HCT116 (cell line): ENCODE measurements at regions not wholly inside any gene's neighbourhood (a gene's known extent, or its start where the extent isn't known, plus 50 kb on each side); places are given as distances from the start of the nearest gene placed in this dataset.

Experiments
- ATAC-seq: fragments of 200-7000 bp; cut with Tn5 transposase; 2 replicates; pipeline ENCODE4 v1.9.1; 2020; ENCODE audit warnings: mild to moderate bottlenecking, moderate library complexity
- BruUV-seq: library from RNA; stranded (reverse); fragments of 400-500 nt; replicated peaks from 2 replicates; lab custom pipeline; 2021; lab: Mats Ljungman, UMichigan
- CTCF ChIA-PET: fragments of 300-600 bp; sonication (Branson Sonifier 250); formaldehyde crosslinking; loops from one replicate; lab custom pipeline; 2021; ENCODE audit warnings: antibody characterized with exemption; lab: Charles Lee
- POLR2A ChIA-PET: fragments of 300-600, 350-600 bp; sonication (Branson Sonifier 250); formaldehyde crosslinking; loops from one replicate; lab custom pipeline; 2021; ENCODE audit warnings: antibody characterized with exemption; lab: Charles Lee
- RAD21 ChIA-PET, 2 experiments: fragments of 300-600 bp; sonication (Branson Sonifier 250); formaldehyde crosslinking; loops; one replicate each; lab custom pipeline; 2023; ENCODE audit warnings: low total read pairs in 2 of 2; ENCODE audit not compliant: uncharacterized antibody in 2 of 2, unreplicated experiment in 2 of 2, low non-redundant PET in 1 of 2; lab: Charles Lee
- DNase-seq: peaks from one replicate; pipeline ENCODE4 v3.0.0-alpha.2; 2010; ENCODE audit warnings: low read depth, low spot score
- H2AFZ ChIP-seq: fragments of 200-600 bp; shearing (Covaris generic), sonication (generic); 2 replicates; pipeline ENCODE4 v1.6.1; 2017; ENCODE audit warnings: low read depth, mixed run types, mixed read lengths, antibody characterized with exemption, low read length; ENCODE audit not compliant: poor library complexity, severe bottlenecking
- H3K27ac ChIP-seq: 2 replicates; pipeline ENCODE4 v1.5.1; 2012; ENCODE audit warnings: low read depth, low read length
- H3K27me3 ChIP-seq: fragments of 200-600 bp; sonication (generic); 2 replicates; pipeline ENCODE4 v1.6.1; 2016; ENCODE audit warnings: mixed run types, low read length, mixed read lengths; ENCODE audit not compliant: insufficient read depth
- H3K36me3 ChIP-seq, 2 experiments: fragments of 200-500 bp in 1 of 2; fragments of 200-600 bp in 1 of 2; sonication (Bioruptor generic) in 1 of 2; sonication (generic) in 1 of 2; 2 replicates each; pipeline versions ENCODE4 v1.5.1 to v1.6.1; 2014 to 2016; ENCODE audit warnings: low read length in 2 of 2, inconsistent platforms in 1 of 2, mixed read lengths in 1 of 2, mixed run types in 1 of 2; ENCODE audit not compliant: insufficient read depth in 2 of 2, control insufficient read depth in 1 of 2
- H3K4me1 ChIP-seq, 2 experiments: fragments of 200-600 bp in 1 of 2; sonication (generic) in 1 of 2; 2 replicates each; pipeline versions ENCODE4 v1.5.1 to v1.6.1; 2012 to 2017; ENCODE audit warnings: low read length in 2 of 2, inconsistent platforms in 1 of 2, mild to moderate bottlenecking in 1 of 2, mixed read lengths in 1 of 2, mixed run types in 1 of 2, moderate library complexity in 1 of 2; ENCODE audit not compliant: insufficient read depth in 2 of 2, control insufficient read depth in 1 of 2
- H3K4me2 ChIP-seq: fragments of 200-600 bp; sonication (generic); 2 replicates; pipeline ENCODE4 v1.6.1; 2017; ENCODE audit warnings: mixed run types, low read length, mixed read lengths
- H3K4me3 ChIP-seq, 2 experiments: fragments of 200-600 bp in 1 of 2; sonication (generic) in 1 of 2; replicated peaks in 1 of 2; 2 replicates each; pipeline ENCODE4 v1.5.1; 2011 to 2016; ENCODE audit warnings: low read length in 2 of 2, control low read depth in 1 of 2, low read depth in 1 of 2, mild to moderate bottlenecking in 1 of 2, mixed read lengths in 1 of 2, mixed run types in 1 of 2
- H3K79me2 ChIP-seq: fragments of 200-600 bp; sonication (generic); 2 replicates; pipeline ENCODE4 v1.6.1; 2017; ENCODE audit warnings: mild to moderate bottlenecking, mixed run types, low read length, moderate library complexity, mixed read lengths; ENCODE audit not compliant: insufficient read depth
- H3K9ac ChIP-seq: fragments of 200-600 bp; sonication (generic); 2 replicates; pipeline ENCODE4 v1.6.1; 2016; ENCODE audit warnings: low read length, mixed read lengths
- H3K9me2 ChIP-seq: fragments of 200-600 bp; sonication (generic), shearing (Covaris generic); 2 replicates; pipeline ENCODE4 v1.6.1; 2017; ENCODE audit warnings: mixed run types, mild to moderate bottlenecking, moderate library complexity; ENCODE audit not compliant: insufficient read depth
- H3K9me3 ChIP-seq, 2 experiments: fragments of 200-500 bp in 1 of 2; fragments of 200-600 bp in 1 of 2; sonication (Bioruptor generic) in 1 of 2; sonication (generic) in 1 of 2; 2 replicates each; pipeline ENCODE4 v1.6.1; 2014 to 2017; ENCODE audit warnings: low read length in 2 of 2, mixed read lengths in 2 of 2, inconsistent platforms in 1 of 2, low read depth in 1 of 2, mild to moderate bottlenecking in 1 of 2, mixed run types in 1 of 2, moderate library complexity in 1 of 2; ENCODE audit not compliant: control insufficient read depth in 1 of 2, insufficient read depth in 1 of 2
- H4K20me1 ChIP-seq: fragments of 200-600 bp; sonication (generic), shearing (Covaris generic); 2 replicates; pipeline ENCODE4 v1.6.1; 2017; ENCODE audit warnings: mixed run types, mild to moderate bottlenecking, moderate library complexity; ENCODE audit not compliant: insufficient read depth
- ATF3 ChIP-seq: IDR thresholded peaks from 2 replicates; pipeline ENCODE4 v1.6.1; 2012
- CBX3 ChIP-seq: IDR thresholded peaks from 2 replicates; pipeline ENCODE4 v1.6.1; 2012; ENCODE audit warnings: low read depth
- CEBPB ChIP-seq: IDR thresholded peaks from 2 replicates; pipeline ENCODE4 v1.6.1; 2012; ENCODE audit warnings: low read depth
- CTCF ChIP-seq, 3 experiments: fragments of 200-600 bp in 1 of 3; sonication (generic) in 1 of 3; IDR thresholded peaks in 2 of 3; conservative IDR thresholded peaks in 1 of 3; 2 replicates each; pipeline ENCODE4 v1.5.1; 2012 to 2017; ENCODE audit warnings: low read depth in 2 of 3, low read length in 2 of 3, antibody characterized with exemption in 1 of 3, borderline replicate concordance in 1 of 3, control low read depth in 1 of 3, mild to moderate bottlenecking in 1 of 3, mixed read lengths in 1 of 3, mixed run types in 1 of 3, moderate library complexity in 1 of 3; ENCODE audit not compliant: insufficient read depth in 1 of 3
- ELF1 ChIP-seq: IDR thresholded peaks from 2 replicates; pipeline ENCODE4 v1.6.1; 2012; ENCODE audit warnings: low read depth, borderline replicate concordance
- EZH2 ChIP-seq: fragments of 200-600 bp; sonication (generic); IDR thresholded peaks from 2 replicates; pipeline ENCODE4 v1.6.1; 2017; ENCODE audit warnings: antibody characterized with exemption, mixed run types
- FOSL1 ChIP-seq: IDR thresholded peaks from 2 replicates; pipeline ENCODE4 v1.6.1; 2012; ENCODE audit warnings: low read depth
- JUND ChIP-seq: IDR thresholded peaks from 2 replicates; pipeline ENCODE4 v1.6.1; 2012
- MAX ChIP-seq: IDR thresholded peaks from 2 replicates; pipeline ENCODE4 v1.6.1; 2012
- POLR2A ChIP-seq: IDR thresholded peaks from 2 replicates; pipeline ENCODE4 v1.7.0; 2011; ENCODE audit warnings: borderline replicate concordance; ENCODE audit not compliant: insufficient read depth, insufficient read length; ENCODE audit errors: extremely low read depth
- POLR2AphosphoS5 ChIP-seq: IDR thresholded peaks from 2 replicates; pipeline ENCODE4 v1.6.1; 2011; ENCODE audit warnings: mild to moderate bottlenecking, low read depth, low read length, moderate library complexity
- REST ChIP-seq: IDR thresholded peaks from 2 replicates; pipeline ENCODE4 v1.6.1; 2012; ENCODE audit warnings: low read depth
- SP1 ChIP-seq: IDR thresholded peaks from 2 replicates; pipeline ENCODE4 v1.6.1; 2012; ENCODE audit warnings: low read depth
- SRF ChIP-seq: IDR thresholded peaks from 2 replicates; pipeline ENCODE4 v1.6.1; 2012; ENCODE audit warnings: low read depth
- TCF7L2 ChIP-seq: IDR thresholded peaks from 2 replicates; pipeline ENCODE4 v1.7.0; 2011; ENCODE audit warnings: borderline replicate concordance, inconsistent platforms; ENCODE audit not compliant: insufficient read depth, insufficient read length; ENCODE audit errors: extremely low read depth
- YY1 ChIP-seq: IDR thresholded peaks from 2 replicates; pipeline ENCODE4 v1.6.1; 2011; ENCODE audit warnings: low read length, low read depth, moderate library complexity, mild to moderate bottlenecking; ENCODE audit not compliant: insufficient replicate concordance; ENCODE audit errors: extremely low read depth
- ZFX ChIP-seq: fragments of 450-650 bp; IDR thresholded peaks from 2 replicates; pipeline ENCODE4 v1.6.1; 2017
- ZNF274 ChIP-seq: fragments of 200-500 bp; sonication (Bioruptor generic); IDR thresholded peaks from 2 replicates; pipeline ENCODE4 v1.6.1; 2014; ENCODE audit warnings: mild to moderate bottlenecking, low read depth, low read length, inconsistent platforms
- intact Hi-C: fragments of 100-400 bp; cut with micrococcal nuclease; formaldehyde crosslinking; loops from 2 replicates; pipeline ENCODE4 v1.10.0; 2022

GRCh38 chr5:52562473-52562872 lies 225.2 kb upstream of the ITGA1 start (continued):
- TF ChIP-seq ATF3, result no peak
- TF ChIP-seq POLR2A, result no peak
- no peak for TF ChIP-seq TCF7L2
- no peak for TF ChIP-seq CBX3
- no peak for TF ChIP-seq FOSL1
- no peak for TF ChIP-seq ELF1

GRCh38 chr5:52564587-52564986 lies 223.1 kb upstream of the ITGA1 start:
- intact Hi-C loops, result no loop called here
- Histone ChIP-seq H3K27ac (no peak overlapping the region), H2AFZ (no peak overlapping the region), H3K9me2 (no peaks in the 10 kb centered on the region), H3K9ac (no peak overlapping the region), H3K4me3 (no peak overlapping the region), H3K36me3 (no peaks in the 10 kb centered on the region), H3K79me2 (no peaks in the 10 kb centered on the region), H3K4me2 (no peak overlapping the region), H3K4me1 (no peaks in the 10 kb centered on the region), H4K20me1 (no peaks in the 10 kb centered on the region), H3K9me3 (no peaks in the 10 kb centered on the region), H3K27me3 (no peaks in the 10 kb centered on the region)
- no peak for ATAC-seq
- ChIA-PET POLR2A (no interaction called here), CTCF (no interaction called here), RAD21 (no interaction called here)
- DNase-seq, result no peak
- no TSS peak for BruUV-seq
- no peak for TF ChIP-seq CTCF (IDR thresholded peaks at IDR 0.05 in 2 of 3, conservative IDR thresholded peaks at IDR 0.05 in 1 of 3; ENCODE audit: borderline replicate concordance in 1 of 3, insufficient read depth in 1 of 3, low read depth in 2 of 3, low read length in 2 of 3)
- no peak for TF ChIP-seq JUND
- TF ChIP-seq POLR2AphosphoS5, result no peak
- no peak for TF ChIP-seq ZFX
- no peak for TF ChIP-seq CEBPB
- TF ChIP-seq ATF3, result no peak
- no peak for TF ChIP-seq YY1
- TF ChIP-seq FOSL1, result no peak
- TF ChIP-seq POLR2A, result no peak
- TF ChIP-seq CBX3, result no peak
- TF ChIP-seq EZH2, result no peak
- TF ChIP-seq MAX, result no peak
- TF ChIP-seq REST, result no peak
- TF ChIP-seq ELF1, result no peak
- TF ChIP-seq SRF, result no peak
- no peak for TF ChIP-seq SP1
- no peak for TF ChIP-seq ZNF274
